Neural progenitor cell (in vitro differentiated cells): ENCODE measurements at regions not wholly inside any gene's neighbourhood (a gene's known extent, or its start where the extent isn't known, plus 50 kb on each side); places are given as distances from the start of the nearest gene placed in this dataset.

ENCODE experiments used
- CTCF ChIP-seq: fragments of 200-600 bp; sonication (generic); IDR thresholded peaks from 2 replicates; pipeline ENCODE4 v1.5.1; 2017; ENCODE audit warnings: antibody characterized with exemption, mild to moderate bottlenecking
- EZH2 ChIP-seq: fragments of 200-600 bp; sonication (generic); IDR thresholded peaks from 2 replicates; pipeline ENCODE4 v1.6.1; 2017; ENCODE audit warnings: antibody characterized with exemption, mild to moderate bottlenecking, moderate library complexity
- EZH2phosphoT487 ChIP-seq: fragments of 200-600 bp; sonication (generic); IDR thresholded peaks from 2 replicates; pipeline ENCODE4 v1.6.1; 2017; ENCODE audit warnings: antibody characterized with exemption

- TF ChIP-seq CTCF (no peak), EZH2 (no peak), EZH2phosphoT487 (no peak)
Observed at GRCh38 chr5:165508861-165509260, 2003.4 kb downstream of the MAT2B start.
